ENCODE measurements at regions not wholly inside any gene's neighbourhood (a gene's known extent, or its start where the extent isn't known, plus 50 kb on each side); places are given as distances from the start of the nearest gene placed in this dataset.

DNA sequence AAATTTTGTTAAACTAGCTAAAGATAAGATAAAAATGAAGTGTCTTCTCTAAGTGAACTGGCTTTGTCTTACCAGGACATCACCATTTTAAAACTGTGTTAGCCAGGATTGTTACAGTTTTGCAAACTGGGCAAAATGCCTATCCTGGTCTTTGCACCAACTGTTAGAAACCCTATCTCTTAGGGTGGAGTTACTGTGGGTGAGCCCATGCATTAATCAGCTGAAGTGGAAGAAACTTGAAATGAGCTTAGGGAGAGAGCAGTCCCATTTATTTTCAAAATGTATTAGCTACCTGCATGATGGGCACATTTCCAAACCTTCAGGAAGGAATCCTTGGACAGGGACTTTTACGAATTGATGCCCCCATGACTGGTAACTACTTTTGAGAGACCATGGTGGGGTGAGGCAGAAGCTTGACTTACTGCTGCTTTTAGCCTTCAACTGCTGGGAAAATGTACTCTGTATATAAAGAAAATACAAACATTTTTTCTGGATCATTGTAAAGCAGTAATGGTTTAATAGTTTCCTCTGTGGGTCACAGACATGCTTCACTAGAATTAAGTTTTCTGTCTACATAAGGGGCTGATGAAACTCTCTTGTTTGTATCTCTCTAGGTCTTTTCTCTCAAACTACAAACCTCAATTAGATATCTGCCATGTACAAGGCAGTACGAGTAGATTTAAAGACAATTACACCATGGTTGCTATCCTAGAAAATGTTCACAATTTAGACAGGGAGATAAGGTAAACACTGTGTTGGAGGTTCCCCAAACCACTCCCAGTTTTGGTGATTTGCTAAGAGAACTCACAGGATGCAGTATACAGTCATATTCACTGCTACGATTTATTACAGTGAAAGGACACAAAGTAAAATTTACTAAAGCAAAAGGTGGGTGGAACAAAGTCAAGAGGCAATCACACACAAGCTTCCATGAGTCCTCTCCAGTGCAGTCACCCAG lies 321.4 kb upstream of the MMADHC start:
- Histone ChIP-seq H3K27me3 (ENCODE audit: control insufficient read depth, insufficient read depth, low read length) (no peaks in the 10 kb centered on the region), H3K36me3 (ENCODE audit: control insufficient read depth, insufficient read depth, low read length) (no peaks in the 10 kb centered on the region), H3K4me1 (ENCODE audit: control insufficient read depth, insufficient read depth, low read length) (no peaks in the 10 kb centered on the region), H3K4me3 (ENCODE audit: low read length) (no peak overlapping the region), H3K27ac (ENCODE audit: low read length) (no peak overlapping the region), H3K9me3 (ENCODE audit: control insufficient read depth, insufficient read depth, low read length) (peaks cover 2% of the 10 kb centered on the region)
- ATAC-seq (no peak), DNase-seq (no peak)
- intact Hi-C loops (cut with micrococcal nuclease), result no loop called here
- H3K36me3 Mint-ChIP-seq, result no peaks in the 10 kb centered on the region
- TF ChIP-seq CTCF (IDR thresholded peaks at IDR 0.05), result no peak
- H3K27me3 Mint-ChIP-seq (ENCODE audit: low read depth in 2 of 2), result no peaks in the 10 kb centered on the region
- peaks cover 12 to 17% of the 10 kb centered on the region in 2 donors for H3K9me3 Mint-ChIP-seq
- H3K27ac Mint-ChIP-seq, result no peak overlapping the region
- H3K4me3 Mint-ChIP-seq, result no peak overlapping the region
- no peaks in the 10 kb centered on the region for H3K4me1 Mint-ChIP-seq
- WGBS (ENCODE audit: insufficient coverage), result 57% methylated on average over 3 of the region's 3 CpGs

GRCh38 chr2:149906886-149907285 lies 319.3 kb upstream of the MMADHC start:
- Histone ChIP-seq H3K36me3 (ENCODE audit: control insufficient read depth, insufficient read depth, low read length) (no peaks in the 10 kb centered on the region), H3K4me3 (ENCODE audit: low read length) (no peak overlapping the region), H3K27ac (ENCODE audit: low read length) (no peak overlapping the region), H3K9me3 (ENCODE audit: control insufficient read depth, insufficient read depth, low read length) (peaks cover 5% of the 10 kb centered on the region), H3K27me3 (ENCODE audit: control insufficient read depth, insufficient read depth, low read length) (no peaks in the 10 kb centered on the region), H3K4me1 (ENCODE audit: control insufficient read depth, insufficient read depth, low read length) (no peaks in the 10 kb centered on the region)
- Mint-ChIP-seq H3K9me3 (peaks cover 9 to 17% of the 10 kb centered on the region in 2 donors), H3K4me1 (no peaks in the 10 kb centered on the region), H3K4me3 (no peak overlapping the region), H3K27me3 (ENCODE audit: low read depth in 2 of 2) (no peaks in the 10 kb centered on the region), H3K27ac (no peak overlapping the region), H3K36me3 (no peaks in the 10 kb centered on the region)
- WGBS (ENCODE audit: insufficient coverage), result 88% methylated on average over 5 of the region's 5 CpGs
- intact Hi-C loops (cut with micrococcal nuclease), result no loop called here
- no peak for DNase-seq
- no peak for ATAC-seq
- no peak for TF ChIP-seq CTCF (IDR thresholded peaks at IDR 0.05)

- H3K9me3 Mint-ChIP-seq, result peaks cover 5 to 14% of the 10 kb centered on the region in 2 donors
- WGBS (ENCODE audit: insufficient coverage), result 79% methylated on average over 7 of the region's 7 CpGs
- no peak for TF ChIP-seq CTCF (IDR thresholded peaks at IDR 0.05)
- no peak overlapping the region for H3K27ac ChIP-seq (ENCODE audit: low read length)
- H3K4me3 ChIP-seq (ENCODE audit: low read length), result no peak overlapping the region
- no peak overlapping the region for H3K27ac Mint-ChIP-seq
- no peaks in the 10 kb centered on the region for H3K36me3 ChIP-seq (ENCODE audit: control insufficient read depth, insufficient read depth, low read length)
- ATAC-seq (no peak), DNase-seq (no peak)
- H3K27me3 Mint-ChIP-seq (ENCODE audit: low read depth in 2 of 2), result no peaks in the 10 kb centered on the region
- H3K4me1 Mint-ChIP-seq, result no peaks in the 10 kb centered on the region
- H3K4me3 Mint-ChIP-seq, result no peak overlapping the region
- H3K36me3 Mint-ChIP-seq, result no peaks in the 10 kb centered on the region
- intact Hi-C loops (cut with micrococcal nuclease), result no loop called here
- H3K9me3 ChIP-seq (ENCODE audit: control insufficient read depth, insufficient read depth, low read length), result peaks cover 3% of the 10 kb centered on the region
- H3K27me3 ChIP-seq (ENCODE audit: control insufficient read depth, insufficient read depth, low read length), result no peaks in the 10 kb centered on the region
- H3K4me1 ChIP-seq (ENCODE audit: control insufficient read depth, insufficient read depth, low read length), result no peaks in the 10 kb centered on the region
Measured at GRCh38 chr2:149904352-149905175, 317.0 kb upstream of the MMADHC start.
